RWPE2 (cell line): ENCODE measurements at regions not wholly inside any gene's neighbourhood (a gene's known extent, or its start where the extent isn't known, plus 50 kb on each side); places are given as distances from the start of the nearest gene placed in this dataset.

Experiments
- ATAC-seq: fragments of 200-7000 bp; cut with Tn5 transposase; 3 replicates; pipeline ENCODE4 v1.9.1; 2021; ENCODE audit warnings: low read depth
- DNase-seq: peaks from one replicate; pipeline ENCODE4 v3.0.0-alpha.2; 2020; ENCODE audit warnings: low spot score
- H3K27ac ChIP-seq: fragments of 450-650 bp; 2 replicates; pipeline ENCODE4 v1.5.1; 2017; ENCODE audit warnings: mild to moderate bottlenecking; ENCODE audit not compliant: poor library complexity, severe bottlenecking
- H3K27me3 ChIP-seq: fragments of 250-450 bp; sonication (Bioruptor Pico); 2 replicates; pipeline ENCODE4 v1.5.1; 2021; ENCODE audit warnings: mild to moderate bottlenecking, moderate library complexity; ENCODE audit not compliant: insufficient read depth, poor library complexity, severe bottlenecking
- H3K36me3 ChIP-seq: fragments of 250-450 bp; sonication (Bioruptor Pico); 2 replicates; pipeline ENCODE4 v1.5.1; 2020; ENCODE audit warnings: low read depth, mild to moderate bottlenecking, moderate library complexity
- H3K4me1 ChIP-seq: fragments of 250-450 bp; sonication (Bioruptor Pico); 2 replicates; pipeline ENCODE4 v1.5.1; 2021; ENCODE audit warnings: mild to moderate bottlenecking, moderate library complexity; ENCODE audit not compliant: insufficient read depth, poor library complexity, severe bottlenecking
- H3K4me3 ChIP-seq: fragments of 250-450 bp; sonication (Bioruptor Pico); 2 replicates; pipeline ENCODE4 v1.5.1; 2021; ENCODE audit warnings: mild to moderate bottlenecking, moderate library complexity; ENCODE audit not compliant: severe bottlenecking
- H3K9me3 ChIP-seq: fragments of 250-450 bp; sonication (Bioruptor Pico); 2 replicates; pipeline ENCODE4 v1.5.1; 2021; ENCODE audit warnings: mild to moderate bottlenecking, moderate library complexity; ENCODE audit not compliant: severe bottlenecking
- CTCF ChIP-seq: fragments of 450-650 bp; IDR thresholded peaks from one replicate; pipeline ENCODE4 v1.5.1; 2017; ENCODE audit warnings: mild to moderate bottlenecking, moderate library complexity; ENCODE audit not compliant: poor library complexity, severe bottlenecking

GRCh38 chr3:64763980-64764379 lies 76.2 kb upstream of the ADAMTS9 start:
- H3K36me3 ChIP-seq = no peaks in the 10 kb centered on the region

GRCh38 chr3:64761729-64762128 lies 73.9 kb upstream of the ADAMTS9 start:
- DNase-seq (no peak), ATAC-seq (no peak)
- no peak for TF ChIP-seq CTCF
- Histone ChIP-seq H3K36me3 (no peaks in the 10 kb centered on the region), H3K9me3 (no peaks in the 10 kb centered on the region), H3K4me3 (no peak overlapping the region), H3K4me1 (no peaks in the 10 kb centered on the region), H3K27me3 (no peaks in the 10 kb centered on the region), H3K27ac (no peak overlapping the region)

More at GRCh38 chr3:64763980-64764379, 76.2 kb upstream of the ADAMTS9 start:
- Histone ChIP-seq H3K27ac (no peak overlapping the region), H3K4me1 (no peaks in the 10 kb centered on the region), H3K9me3 (no peaks in the 10 kb centered on the region), H3K27me3 (no peaks in the 10 kb centered on the region), H3K4me3 (no peak overlapping the region)
- TF ChIP-seq CTCF = no peak
- no peak for ATAC-seq
- DNase-seq = no peak

GRCh38 chr3:64760258-64760657 lies 72.5 kb upstream of the ADAMTS9 start:
- ATAC-seq = no peak
- DNase-seq = no peak
- no peaks in the 10 kb centered on the region for H3K27me3 ChIP-seq
- no peak overlapping the region for H3K4me3 ChIP-seq
- H3K9me3 ChIP-seq = no peaks in the 10 kb centered on the region
- TF ChIP-seq CTCF = no peak
- H3K27ac ChIP-seq = no peak overlapping the region
- H3K36me3 ChIP-seq = no peaks in the 10 kb centered on the region
- H3K4me1 ChIP-seq = no peaks in the 10 kb centered on the region

- ATAC-seq (no peak), DNase-seq (no peak)
- Histone ChIP-seq H3K27me3 (no peaks in the 10 kb centered on the region), H3K36me3 (no peaks in the 10 kb centered on the region), H3K27ac (no peak overlapping the region), H3K4me1 (no peaks in the 10 kb centered on the region), H3K4me3 (no peak overlapping the region), H3K9me3 (no peaks in the 10 kb centered on the region)
- TF ChIP-seq CTCF = no peak
These were observed 72.0 kb upstream of the ADAMTS9 start for GRCh38 chr3:64759811-64760210.

GRCh38 chr3:64756398-64756986 lies 68.7 kb upstream of the ADAMTS9 start:
- Histone ChIP-seq H3K27me3 (no peaks in the 10 kb centered on the region), H3K4me3 (no peak overlapping the region), H3K4me1 (no peaks in the 10 kb centered on the region), H3K36me3 (no peaks in the 10 kb centered on the region), H3K9me3 (no peaks in the 10 kb centered on the region), H3K27ac (no peak overlapping the region)
- no peak for ATAC-seq
- no peak for DNase-seq
- no peak for TF ChIP-seq CTCF
